Left ventricle myocardium inferior (tissue), 1 donor: ENCODE measurements at regions not wholly inside any gene's neighbourhood (a gene's known extent, or its start where the extent isn't known, plus 50 kb on each side); places are given as distances from the start of the nearest gene placed in this dataset.

Experiments used
- DNase-seq: peaks from one replicate; pipeline ENCODE4 v3.0.0-alpha.2; 2020
- H3K27ac ChIP-seq: fragments of 200-600 bp; replicated peaks from 2 replicates; pipeline ENCODE4 v1.8.0; 2021
- H3K27me3 ChIP-seq: fragments of 200-600 bp; 2 replicates; pipeline ENCODE4 v1.8.0; 2021; ENCODE audit warnings: low read depth
- H3K36me3 ChIP-seq: fragments of 200-600 bp; 2 replicates; pipeline ENCODE4 v1.8.0; 2021
- H3K4me1 ChIP-seq: fragments of 200-600 bp; 2 replicates; pipeline ENCODE4 v1.8.0; 2021
- H3K4me3 ChIP-seq: fragments of 200-600 bp; 2 replicates; pipeline ENCODE4 v1.8.0; 2021; ENCODE audit warnings: mild to moderate bottlenecking, moderate library complexity
- H3K9me3 ChIP-seq: fragments of 200-600 bp; replicated peaks from 2 replicates; pipeline ENCODE4 v1.8.0; 2021
- intact Hi-C: fragments of 100-400 bp; cut with micrococcal nuclease; formaldehyde crosslinking; loops from one replicate; pipeline ENCODE4 v1.11.0; 2022
- TF ChIP-seq, protein P1 (sequence below): fragments of 200-600 bp; IDR thresholded peaks from 2 replicates; pipeline ENCODE4 v1.8.0; 2021; ENCODE audit warnings: antibody characterized with exemption, mild to moderate bottlenecking, borderline replicate concordance
- donor health status: DM: no; HTN: yes; CAD: no; lungs with severe emphysema.

DNA sequence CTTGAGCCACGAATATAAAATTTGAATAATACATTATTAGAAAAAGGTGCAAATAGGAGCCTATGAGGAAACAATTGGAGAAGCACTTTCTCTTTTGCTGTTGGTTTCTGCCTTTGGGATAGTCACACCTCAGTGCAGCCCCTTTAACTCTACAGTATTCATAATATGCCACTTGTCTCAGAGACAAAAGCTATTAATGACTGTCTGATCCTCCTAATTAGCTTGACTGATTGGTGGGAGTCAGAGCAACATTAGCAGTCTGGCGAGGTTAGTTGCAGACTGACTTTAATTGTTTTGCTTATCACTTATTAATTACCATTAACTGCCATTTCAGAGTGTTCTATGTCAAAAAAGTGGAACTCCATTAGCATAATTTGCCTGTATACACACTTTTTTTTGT, 225.0 kb upstream of the ARHGEF26 start:
- Histone ChIP-seq H3K27me3 (no peaks in the 10 kb centered on the region), H3K36me3 (no peaks in the 10 kb centered on the region), H3K27ac (no peak overlapping the region), H3K4me1 (no peaks in the 10 kb centered on the region), H3K9me3 (no peaks in the 10 kb centered on the region), H3K4me3 (no peak overlapping the region)
- TF ChIP-seq, protein P1, sequence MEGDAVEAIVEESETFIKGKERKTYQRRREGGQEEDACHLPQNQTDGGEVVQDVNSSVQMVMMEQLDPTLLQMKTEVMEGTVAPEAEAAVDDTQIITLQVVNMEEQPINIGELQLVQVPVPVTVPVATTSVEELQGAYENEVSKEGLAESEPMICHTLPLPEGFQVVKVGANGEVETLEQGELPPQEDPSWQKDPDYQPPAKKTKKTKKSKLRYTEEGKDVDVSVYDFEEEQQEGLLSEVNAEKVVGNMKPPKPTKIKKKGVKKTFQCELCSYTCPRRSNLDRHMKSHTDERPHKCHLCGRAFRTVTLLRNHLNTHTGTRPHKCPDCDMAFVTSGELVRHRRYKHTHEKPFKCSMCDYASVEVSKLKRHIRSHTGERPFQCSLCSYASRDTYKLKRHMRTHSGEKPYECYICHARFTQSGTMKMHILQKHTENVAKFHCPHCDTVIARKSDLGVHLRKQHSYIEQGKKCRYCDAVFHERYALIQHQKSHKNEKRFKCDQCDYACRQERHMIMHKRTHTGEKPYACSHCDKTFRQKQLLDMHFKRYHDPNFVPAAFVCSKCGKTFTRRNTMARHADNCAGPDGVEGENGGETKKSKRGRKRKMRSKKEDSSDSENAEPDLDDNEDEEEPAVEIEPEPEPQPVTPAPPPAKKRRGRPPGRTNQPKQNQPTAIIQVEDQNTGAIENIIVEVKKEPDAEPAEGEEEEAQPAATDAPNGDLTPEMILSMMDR = no peak
- DNase-seq = no peak
- intact Hi-C loops = no loop called here

DNA sequence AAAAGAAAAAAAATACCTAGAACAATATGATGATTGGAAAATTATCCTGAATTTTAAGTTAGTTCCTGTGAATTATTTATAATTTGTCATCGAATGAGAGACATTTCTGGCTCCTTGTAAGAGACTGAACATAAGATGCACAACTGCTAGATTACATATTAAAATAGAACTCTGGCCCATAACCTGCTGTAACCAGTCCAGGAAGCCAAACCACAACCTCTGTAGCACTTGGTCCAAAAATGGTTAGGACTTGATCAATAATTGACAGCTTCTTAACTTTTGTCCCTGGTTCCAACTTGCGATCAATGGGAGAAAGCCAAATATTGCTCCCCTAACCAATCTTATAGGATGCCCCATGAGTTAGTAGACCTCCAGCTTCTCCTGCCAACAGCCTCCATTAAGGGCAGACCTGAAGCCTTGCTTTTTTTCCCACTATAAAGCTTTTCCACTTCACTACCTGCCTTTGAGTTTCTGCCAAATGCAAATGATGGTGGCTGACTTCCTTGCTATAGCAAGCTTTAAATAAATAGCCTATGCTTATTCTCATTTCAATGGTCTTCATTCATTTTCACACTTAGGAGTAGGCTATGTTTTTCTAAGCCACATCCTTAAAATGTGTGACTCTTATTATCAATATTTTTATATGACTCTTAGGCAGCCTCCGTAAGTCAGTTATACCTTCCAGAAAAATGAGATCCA, 224.0 kb upstream of the ARHGEF26 start:
- Histone ChIP-seq H3K27me3 (no peaks in the 10 kb centered on the region), H3K4me3 (no peak overlapping the region), H3K27ac (no peak overlapping the region), H3K4me1 (no peaks in the 10 kb centered on the region), H3K36me3 (no peaks in the 10 kb centered on the region), H3K9me3 (no peaks in the 10 kb centered on the region)
- intact Hi-C loops = no loop called here
- no peak for DNase-seq
- TF ChIP-seq, protein P1 = no peak

DNA sequence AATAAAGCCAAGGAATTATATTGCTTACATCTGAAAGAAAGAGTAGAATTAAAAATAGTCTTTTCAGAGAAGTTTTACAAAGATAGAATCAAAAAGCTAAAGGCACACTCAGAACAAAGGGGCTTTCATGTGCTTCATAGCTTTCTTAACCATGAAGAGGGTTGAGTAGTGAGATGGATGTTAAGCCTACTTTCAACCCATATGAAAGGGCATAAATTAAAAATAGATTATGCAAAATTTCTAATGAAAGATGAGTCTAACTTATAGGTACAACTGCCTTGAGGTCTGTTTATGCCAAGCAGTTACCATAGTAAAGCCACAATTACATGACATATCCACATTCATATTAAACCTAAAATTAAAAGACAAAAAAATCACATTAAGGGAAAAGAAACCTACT, 223.3 kb upstream of the ARHGEF26 start:
- no peaks in the 10 kb centered on the region for H3K36me3 ChIP-seq
- intact Hi-C loops = no loop called here

DNA sequence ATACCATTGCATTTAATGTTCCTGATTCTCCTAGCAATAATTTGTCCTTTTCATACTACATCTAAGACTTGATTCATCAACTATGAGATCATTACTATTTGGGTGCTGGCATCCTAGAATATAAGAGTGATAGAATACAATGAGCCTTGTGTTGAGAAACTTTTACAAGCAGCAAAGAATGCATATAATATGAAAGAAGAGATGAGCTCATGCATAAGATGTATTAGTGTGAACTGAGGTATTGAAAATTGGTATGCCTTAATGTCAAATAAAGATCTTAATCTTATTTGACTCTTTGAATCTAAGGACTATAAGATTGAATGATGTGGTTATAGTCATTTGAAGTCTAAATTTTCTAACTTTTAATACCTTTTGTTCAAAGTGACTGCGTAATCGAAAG, 220.0 kb upstream of the ARHGEF26 start:
- no peaks in the 10 kb centered on the region for H3K9me3 ChIP-seq
- TF ChIP-seq, protein P1 = no peak
- H3K4me1 ChIP-seq = no peaks in the 10 kb centered on the region
- intact Hi-C loops = no loop called here
- no peaks in the 10 kb centered on the region for H3K27me3 ChIP-seq
- H3K27ac ChIP-seq = no peak overlapping the region
- H3K4me3 ChIP-seq = no peak overlapping the region
- no peaks in the 10 kb centered on the region for H3K36me3 ChIP-seq
- DNase-seq = no peak

More for the DNA sequence above, 223.3 kb upstream of the ARHGEF26 start:
- H3K9me3 ChIP-seq = no peaks in the 10 kb centered on the region
- H3K27ac ChIP-seq = no peak overlapping the region
- H3K4me1 ChIP-seq = no peaks in the 10 kb centered on the region
- H3K4me3 ChIP-seq = no peak overlapping the region
- no peaks in the 10 kb centered on the region for H3K27me3 ChIP-seq
- no peak for DNase-seq
- TF ChIP-seq, protein P1 = no peak

DNA sequence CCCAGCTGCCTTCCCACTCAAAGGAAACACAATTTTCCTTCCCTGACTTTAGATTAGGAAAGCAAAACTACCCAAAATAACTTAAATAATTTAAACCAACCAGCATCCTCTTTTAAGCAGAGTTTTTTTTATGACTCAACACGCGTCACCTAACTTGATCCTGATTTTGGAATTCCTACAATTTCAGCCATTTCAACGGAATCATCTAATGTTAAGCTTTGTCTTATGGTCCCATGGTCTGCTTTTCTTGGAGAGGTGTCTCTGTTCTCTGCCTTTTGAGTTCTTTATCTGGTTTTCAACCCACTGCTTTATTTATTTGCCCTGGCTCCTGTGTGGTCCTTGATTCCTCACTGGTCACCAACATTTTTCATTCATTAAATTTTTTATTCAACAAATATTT, 219.2 kb upstream of the ARHGEF26 start:
- no peak overlapping the region for H3K4me3 ChIP-seq
- H3K4me1 ChIP-seq = no peaks in the 10 kb centered on the region
- DNase-seq = no peak
- no peaks in the 10 kb centered on the region for H3K36me3 ChIP-seq
- H3K9me3 ChIP-seq = no peaks in the 10 kb centered on the region
- intact Hi-C loops = no loop called here
- H3K27me3 ChIP-seq = no peaks in the 10 kb centered on the region
- TF ChIP-seq, protein P1 = no peak
- H3K27ac ChIP-seq = no peak overlapping the region
